Hepatocyte (in vitro differentiated cells): ENCODE measurements at regions not wholly inside any gene's neighbourhood (a gene's known extent, or its start where the extent isn't known, plus 50 kb on each side); places are given as distances from the start of the nearest gene placed in this dataset.

Experiments used
- DNase-seq: peaks from one replicate; pipeline ENCODE4 v3.0.0-alpha.2; 2016; ENCODE audit warnings: low spot score
- H2AFZ ChIP-seq: fragments of 200-600 bp; sonication (generic); 2 replicates; pipeline ENCODE4 v1.6.0; 2016; ENCODE audit warnings: antibody characterized with exemption, mild to moderate bottlenecking
- H3K27ac ChIP-seq: fragments of 200-600 bp; sonication (generic); 2 replicates; pipeline ENCODE4 v1.5.1; 2016; ENCODE audit warnings: mild to moderate bottlenecking
- H3K27me3 ChIP-seq: fragments of 200-600 bp; sonication (generic); 2 replicates; pipeline ENCODE4 v1.6.1; 2016
- H3K36me3 ChIP-seq: fragments of 200-600 bp; sonication (generic); replicated peaks from 2 replicates; pipeline ENCODE4 v1.5.1; 2016; ENCODE audit warnings: low read depth; ENCODE audit not compliant: insufficient read depth
- H3K4me1 ChIP-seq: fragments of 200-600 bp; sonication (generic); 2 replicates; pipeline ENCODE4 v1.5.1; 2016; ENCODE audit warnings: mild to moderate bottlenecking, moderate library complexity; ENCODE audit not compliant: insufficient read depth
- H3K4me2 ChIP-seq: fragments of 200-600 bp; sonication (generic); 2 replicates; pipeline ENCODE4 v1.6.0; 2016
- H3K4me3 ChIP-seq: fragments of 200-600 bp; sonication (generic); 2 replicates; pipeline ENCODE4 v1.5.1; 2016; ENCODE audit warnings: mild to moderate bottlenecking
- H3K79me2 ChIP-seq: fragments of 200-600 bp; sonication (generic); 2 replicates; pipeline ENCODE4 v1.6.0; 2017; ENCODE audit warnings: mild to moderate bottlenecking
- H3K9me2 ChIP-seq: fragments of 200-600 bp; sonication (generic); replicated peaks from 2 replicates; pipeline ENCODE4 v1.6.0; 2017; ENCODE audit warnings: mild to moderate bottlenecking; ENCODE audit not compliant: insufficient read depth
- H3K9me3 ChIP-seq: fragments of 200-600 bp; sonication (generic); 2 replicates; pipeline ENCODE4 v1.5.1; 2016; ENCODE audit warnings: low read depth, mild to moderate bottlenecking
- H4K20me1 ChIP-seq: fragments of 200-600 bp; sonication (generic); 2 replicates; pipeline ENCODE4 v1.6.0; 2016; ENCODE audit warnings: mild to moderate bottlenecking; ENCODE audit not compliant: insufficient read depth, poor library complexity, severe bottlenecking
- CTCF ChIP-seq: fragments of 200-600 bp; sonication (generic); IDR thresholded peaks from 2 replicates; pipeline ENCODE4 v1.5.1; 2016; ENCODE audit warnings: antibody characterized with exemption, mild to moderate bottlenecking; ENCODE audit not compliant: poor library complexity
- EZH2 ChIP-seq: fragments of 200-600 bp; sonication (generic); IDR thresholded peaks from 2 replicates; pipeline ENCODE4 v1.6.1; 2016; ENCODE audit warnings: antibody characterized with exemption, mild to moderate bottlenecking, borderline replicate concordance
- EZH2phosphoT487 ChIP-seq: fragments of 200-600 bp; sonication (generic); IDR thresholded peaks from one replicate; pipeline ENCODE4 v1.6.1; 2018; ENCODE audit warnings: antibody characterized with exemption, mild to moderate bottlenecking, low read depth, moderate library complexity; ENCODE audit not compliant: unreplicated experiment, severe bottlenecking
- WGBS: methylation state at CpG from one replicate; pipeline ENCODE4 v1.1.6; 2016; ENCODE audit warnings: low lambda C conversion rate; ENCODE audit errors: missing lambda C conversion rate; 5-methylcytosine and 5-hydroxymethylcytosine counted together

GRCh38 chr6:119466226-119466625, 116.7 kb upstream of the MAN1A1 start:
- DNase-seq = no peak
- Histone ChIP-seq H2AFZ (no peak overlapping the region), H3K79me2 (no peaks in the 10 kb centered on the region), H3K4me3 (no peak overlapping the region), H3K4me2 (no peak overlapping the region), H3K36me3 (no peaks in the 10 kb centered on the region), H3K9me2 (no peaks in the 10 kb centered on the region), H3K27me3 (no peaks in the 10 kb centered on the region), H3K4me1 (no peaks in the 10 kb centered on the region), H3K9me3 (no peaks in the 10 kb centered on the region), H3K27ac (no peak overlapping the region), H4K20me1 (no peaks in the 10 kb centered on the region)
- TF ChIP-seq EZH2 (no peak), EZH2phosphoT487 (no peak), CTCF (no peak)
- 67% methylated on average over 2 of the region's 2 CpGs for WGBS

- no peak overlapping the region for H2AFZ ChIP-seq
- no peaks in the 10 kb centered on the region for H3K4me1 ChIP-seq
- H3K36me3 ChIP-seq = no peaks in the 10 kb centered on the region
- no peaks in the 10 kb centered on the region for H3K79me2 ChIP-seq
- no peak overlapping the region for H3K27ac ChIP-seq
- DNase-seq = no peak
- H3K9me3 ChIP-seq = no peaks in the 10 kb centered on the region
- WGBS = 94% methylated on average over 4 of the region's 4 CpGs
- H3K4me2 ChIP-seq = no peak overlapping the region
- no peaks in the 10 kb centered on the region for H4K20me1 ChIP-seq
- H3K27me3 ChIP-seq = no peaks in the 10 kb centered on the region
- no peak for TF ChIP-seq EZH2phosphoT487
- no peak for TF ChIP-seq EZH2
- TF ChIP-seq CTCF = no peak
- H3K9me2 ChIP-seq = no peaks in the 10 kb centered on the region
- H3K4me3 ChIP-seq = no peak overlapping the region
These were observed 113.6 kb upstream of the MAN1A1 start for GRCh38 chr6:119463081-119463626.

GRCh38 chr6:119461187-119461586, 111.6 kb upstream of the MAN1A1 start:
- Histone ChIP-seq H3K79me2 (no peaks in the 10 kb centered on the region), H3K9me3 (no peaks in the 10 kb centered on the region), H4K20me1 (no peaks in the 10 kb centered on the region), H3K9me2 (no peaks in the 10 kb centered on the region), H3K27me3 (no peaks in the 10 kb centered on the region), H3K36me3 (no peaks in the 10 kb centered on the region), H3K4me2 (no peak overlapping the region), H3K4me1 (no peaks in the 10 kb centered on the region), H3K4me3 (no peak overlapping the region), H2AFZ (no peak overlapping the region), H3K27ac (no peak overlapping the region)
- 80% methylated on average over 1 of the region's 1 CpG for WGBS
- no peak for DNase-seq
- TF ChIP-seq CTCF (no peak), EZH2phosphoT487 (no peak), EZH2 (no peak)
